ENCODE measurements at regions not wholly inside any gene's neighbourhood (a gene's known extent, or its start where the extent isn't known, plus 50 kb on each side); places are given as distances from the start of the nearest gene placed in this dataset.

GRCh38 chr3:107953722-107954121 is 137.1 kb downstream of the CD47 start:
- Histone ChIP-seq H3K36me3 (ENCODE audit: control insufficient read depth, insufficient read depth, low read length) (no peaks in the 10 kb centered on the region), H3K27me3 (replicated peaks; ENCODE audit: control insufficient read depth, insufficient read depth, low read length) (no peaks in the 10 kb centered on the region), H3K4me3 (ENCODE audit: low read depth, low read length) (no peak overlapping the region), H3K4me1 (peaks cover 16% of the 10 kb centered on the region), H3K9me3 (no peaks in the 10 kb centered on the region)
- intact Hi-C loops (cut with micrococcal nuclease; ENCODE audit: unreplicated experiment) = no loop called here
- Mint-ChIP-seq H3K4me3 (ENCODE audit: unreplicated experiment) (no peak overlapping the region), H3K27ac (ENCODE audit: unreplicated experiment) (no peak overlapping the region), H3K9me3 (ENCODE audit: unreplicated experiment) (no peaks in the 10 kb centered on the region), H3K4me1 (ENCODE audit: low read depth, unreplicated experiment) (no peaks in the 10 kb centered on the region), H3K27me3 (ENCODE audit: insufficient read depth, unreplicated experiment) (no peaks in the 10 kb centered on the region), H3K36me3 (ENCODE audit: insufficient read depth, unreplicated experiment) (no peaks in the 10 kb centered on the region)
- no peak for TF ChIP-seq CTCF (IDR thresholded peaks at IDR 0.05; ENCODE audit: insufficient read depth in 1 of 2, low read depth in 1 of 2, low read length in 1 of 2, severe bottlenecking in 1 of 2, unreplicated experiment in 1 of 2)
- ChIA-PET CTCF (no interaction called here), POLR2A (no interaction called here)
- BruUV-seq (replicated peaks) = no TSS peak
- DNase-seq = no peak

- no peak for DNase-seq
- H3K36me3 Mint-ChIP-seq (ENCODE audit: insufficient read depth, unreplicated experiment) = no peaks in the 10 kb centered on the region
- no peaks in the 10 kb centered on the region for H3K9me3 Mint-ChIP-seq (ENCODE audit: unreplicated experiment)
- no peak overlapping the region for H3K27ac Mint-ChIP-seq (ENCODE audit: unreplicated experiment)
- Histone ChIP-seq H3K4me3 (ENCODE audit: low read depth, low read length) (no peak overlapping the region), H3K9me3 (no peaks in the 10 kb centered on the region), H3K4me1 (peaks cover under 1% of the 10 kb centered on the region; the same call in 1 of the 2 replicates), H3K36me3 (ENCODE audit: control insufficient read depth, insufficient read depth, low read length) (no peaks in the 10 kb centered on the region), H3K27me3 (replicated peaks; ENCODE audit: control insufficient read depth, insufficient read depth, low read length) (no peaks in the 10 kb centered on the region)
- POLR2A ChIA-PET = no interaction called here
- TF ChIP-seq CTCF (IDR thresholded peaks at IDR 0.05; ENCODE audit: insufficient read depth in 1 of 2, low read depth in 1 of 2, low read length in 1 of 2, severe bottlenecking in 1 of 2, unreplicated experiment in 1 of 2) = no peak
- intact Hi-C loops (cut with micrococcal nuclease; ENCODE audit: unreplicated experiment) = no loop called here
- no peak overlapping the region for H3K4me3 Mint-ChIP-seq (ENCODE audit: unreplicated experiment)
- CTCF ChIA-PET = no interaction called here
- no peaks in the 10 kb centered on the region for H3K27me3 Mint-ChIP-seq (ENCODE audit: insufficient read depth, unreplicated experiment)
- H3K4me1 Mint-ChIP-seq (ENCODE audit: low read depth, unreplicated experiment) = no peaks in the 10 kb centered on the region
- no TSS peak for BruUV-seq (replicated peaks)
These were observed 139.7 kb downstream of the CD47 start for GRCh38 chr3:107951126-107951525.

- ChIA-PET CTCF (no interaction called here), POLR2A (no interaction called here)
- H3K4me3 Mint-ChIP-seq (ENCODE audit: unreplicated experiment) = no peak overlapping the region
- H3K27me3 Mint-ChIP-seq (ENCODE audit: insufficient read depth, unreplicated experiment) = no peaks in the 10 kb centered on the region
- H3K36me3 Mint-ChIP-seq (ENCODE audit: insufficient read depth, unreplicated experiment) = no peaks in the 10 kb centered on the region
- intact Hi-C loops (cut with micrococcal nuclease; ENCODE audit: unreplicated experiment) = no loop called here
- H3K9me3 Mint-ChIP-seq (ENCODE audit: unreplicated experiment) = no peaks in the 10 kb centered on the region
- no peak overlapping the region for H3K4me3 ChIP-seq (ENCODE audit: low read depth, low read length)
- no peak for DNase-seq
- H3K36me3 ChIP-seq (ENCODE audit: control insufficient read depth, insufficient read depth, low read length) = no peaks in the 10 kb centered on the region
- no TSS peak for BruUV-seq (replicated peaks)
- no peak for TF ChIP-seq CTCF (IDR thresholded peaks at IDR 0.05; ENCODE audit: insufficient read depth in 1 of 2, low read depth in 1 of 2, low read length in 1 of 2, severe bottlenecking in 1 of 2, unreplicated experiment in 1 of 2)
- H3K27me3 ChIP-seq (replicated peaks; ENCODE audit: control insufficient read depth, insufficient read depth, low read length) = no peaks in the 10 kb centered on the region
- H3K4me1 Mint-ChIP-seq (ENCODE audit: low read depth, unreplicated experiment) = no peaks in the 10 kb centered on the region
- H3K4me1 ChIP-seq = no peaks in the 10 kb centered on the region
- H3K27ac Mint-ChIP-seq (ENCODE audit: unreplicated experiment) = no peak overlapping the region
- H3K9me3 ChIP-seq = no peaks in the 10 kb centered on the region
These were observed 140.4 kb downstream of the CD47 start for GRCh38 chr3:107950417-107950816.
